VCaP (cell line): ENCODE measurements at regions not wholly inside any gene's neighbourhood (a gene's known extent, or its start where the extent isn't known, plus 50 kb on each side); places are given as distances from the start of the nearest gene placed in this dataset.

Experiments used
- H3K27ac ChIP-seq: fragments of 450-650 bp; 2 replicates; pipeline ENCODE4 v1.5.1; 2017
- CTCF ChIP-seq: fragments of 450-650 bp; conservative IDR thresholded peaks from 2 replicates; pipeline ENCODE4 v1.5.1; 2017; ENCODE audit warnings: mild to moderate bottlenecking, moderate library complexity

- no peak for TF ChIP-seq CTCF
- H3K27ac ChIP-seq, result no peak overlapping the region
Observed at GRCh38 chr3:177576746-177577145, 379.5 kb upstream of the TBL1XR1 start.

GRCh38 chr3:177578488-177578887 lies 381.2 kb upstream of the TBL1XR1 start:
- TF ChIP-seq CTCF, result no peak
- H3K27ac ChIP-seq, result no peak overlapping the region

GRCh38 chr3:177579419-177579818 lies 382.1 kb upstream of the TBL1XR1 start:
- no peak overlapping the region for H3K27ac ChIP-seq
- TF ChIP-seq CTCF, result no peak

- H3K27ac ChIP-seq, result no peak overlapping the region
- TF ChIP-seq CTCF, result no peak
Observed at GRCh38 chr3:177580437-177580836, 383.2 kb upstream of the TBL1XR1 start.

GRCh38 chr3:177585271-177585670 lies 388.0 kb upstream of the TBL1XR1 start:
- no peak for TF ChIP-seq CTCF
- no peak overlapping the region for H3K27ac ChIP-seq

GRCh38 chr3:177589041-177589650 lies 391.9 kb upstream of the TBL1XR1 start:
- no peak overlapping the region for H3K27ac ChIP-seq

GRCh38 chr3:177589911-177590381 lies 392.7 kb upstream of the TBL1XR1 start:
- TF ChIP-seq CTCF, result no peak
- H3K27ac ChIP-seq, result no peak overlapping the region

More at GRCh38 chr3:177589041-177589650, 391.9 kb upstream of the TBL1XR1 start:
- TF ChIP-seq CTCF, result no peak
